GM12892 (cell line): ENCODE measurements at regions not wholly inside any gene's neighbourhood (a gene's known extent, or its start where the extent isn't known, plus 50 kb on each side); places are given as distances from the start of the nearest gene placed in this dataset.

Experiments used
- POLR2A ChIP-seq: IDR thresholded peaks from 2 replicates; pipeline ENCODE4 v1.6.1; 2011; ENCODE audit warnings: low read depth, low read length, control low read depth
- POLR2AphosphoS5 ChIP-seq: IDR thresholded peaks from 2 replicates; pipeline ENCODE4 v1.6.1; 2011; ENCODE audit warnings: low read depth, low read length, control low read depth
- TAF1 ChIP-seq: IDR thresholded peaks from 2 replicates; pipeline ENCODE4 v1.6.1; 2011; ENCODE audit warnings: low read depth, mild to moderate bottlenecking, control low read depth, low read length, borderline replicate concordance

DNA sequence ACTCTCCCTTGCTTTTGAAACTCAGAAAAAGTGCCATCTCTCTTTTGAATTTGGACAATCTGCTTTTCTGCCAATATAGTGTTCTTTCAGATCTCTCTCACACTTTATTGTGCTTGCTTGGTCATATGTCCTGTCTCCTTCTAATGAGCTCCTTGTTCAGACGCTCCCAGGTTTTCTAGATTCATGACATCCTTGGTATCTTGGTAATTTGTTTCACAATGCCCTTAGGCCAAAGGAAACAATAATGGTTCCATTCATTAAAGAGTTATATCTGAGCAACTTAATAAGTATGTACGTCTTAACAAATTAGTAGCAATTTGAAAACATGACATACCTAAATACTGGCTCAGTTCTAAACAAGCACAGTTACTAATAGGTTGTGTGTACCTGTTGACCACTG is 293.4 kb upstream of the SPTLC3 start:
- no peak for TF ChIP-seq POLR2A
- TF ChIP-seq POLR2AphosphoS5, result no peak
- TF ChIP-seq TAF1, result no peak
